ENCODE measurements at regions not wholly inside any gene's neighbourhood (a gene's known extent, or its start where the extent isn't known, plus 50 kb on each side); places are given as distances from the start of the nearest gene placed in this dataset.
A peak's percentile ranks its signal among the peaks of the same experiment; 100 is the strongest.

GRCh38 chr4:106583567-106583966 is 215.0 kb upstream of the GIMD1 start:
- peaks cover 0 to 23% of the 10 kb centered on the region in 2 donors for H3K4me1 ChIP-seq
- H3K9me3 ChIP-seq: no peaks in the 10 kb centered on the region
- DNase-seq (ENCODE audit: low spot score in 2 of 2): no peak
- intact Hi-C loops (cut with DNase I): no loop called here
- no peak for TF ChIP-seq CTCF (IDR thresholded peaks at IDR 0.05)
- no peak overlapping the region for H3K27ac ChIP-seq
- H3K36me3 ChIP-seq: no peaks in the 10 kb centered on the region
- H3K27me3 ChIP-seq: no peaks in the 10 kb centered on the region
- no peak overlapping the region for H3K4me3 ChIP-seq

GRCh38 chr4:106583108-106583507 is 214.5 kb upstream of the GIMD1 start:
- TF ChIP-seq CTCF (IDR thresholded peaks at IDR 0.05): no peak
- Histone ChIP-seq H3K4me1 (peaks cover 0 to 19% of the 10 kb centered on the region in 2 donors), H3K9me3 (no peaks in the 10 kb centered on the region), H3K27ac (no peak overlapping the region), H3K27me3 (no peaks in the 10 kb centered on the region), H3K4me3 (no peak overlapping the region), H3K36me3 (no peaks in the 10 kb centered on the region)
- intact Hi-C loops (cut with DNase I): no loop called here
- DNase-seq (ENCODE audit: low spot score in 2 of 2): no peak

GRCh38 chr4:106582103-106582502 is 213.5 kb upstream of the GIMD1 start:
- H3K9me3 ChIP-seq: no peaks in the 10 kb centered on the region
- H3K27me3 ChIP-seq: no peaks in the 10 kb centered on the region
- H3K4me3 ChIP-seq: no peak overlapping the region
- DNase-seq (ENCODE audit: low spot score in 2 of 2): no peak
- H3K27ac ChIP-seq: no peak overlapping the region
- no peaks in the 10 kb centered on the region for H3K36me3 ChIP-seq
- intact Hi-C loops (cut with DNase I): no loop called here
- peaks cover 0 to 12% of the 10 kb centered on the region in 2 donors for H3K4me1 ChIP-seq
- no peak for TF ChIP-seq CTCF (IDR thresholded peaks at IDR 0.05)

GRCh38 chr4:106579236-106579635 is 210.7 kb upstream of the GIMD1 start:
- intact Hi-C loops (cut with DNase I): no loop called here

GRCh38 chr4:106569146-106570031 is 200.8 kb upstream of the GIMD1 start:
- no peaks in the 10 kb centered on the region for H3K36me3 ChIP-seq
- no peaks in the 10 kb centered on the region for H3K27me3 ChIP-seq
- no peaks in the 10 kb centered on the region for H3K9me3 ChIP-seq
- intact Hi-C loops (cut with DNase I): no loop called here
- DNase-seq (ENCODE audit: low spot score in 2 of 2): no peak
- peaks cover 0 to 6% of the 10 kb centered on the region in 2 donors for H3K4me1 ChIP-seq
- H3K27ac ChIP-seq: peak overlapping the region; percentile 42 to 61
- no peak for TF ChIP-seq CTCF (IDR thresholded peaks at IDR 0.05)
- H3K4me3 ChIP-seq: no peak overlapping the region

More at GRCh38 chr4:106579236-106579635, 210.7 kb upstream of the GIMD1 start:
- no peaks in the 10 kb centered on the region for H3K9me3 ChIP-seq
- no peak for DNase-seq (ENCODE audit: low spot score in 2 of 2)
- no peaks in the 10 kb centered on the region for H3K36me3 ChIP-seq
- no peak overlapping the region for H3K4me3 ChIP-seq
- H3K27me3 ChIP-seq: no peaks in the 10 kb centered on the region
- H3K27ac ChIP-seq: no peak overlapping the region
- TF ChIP-seq CTCF (IDR thresholded peaks at IDR 0.05): no peak
- H3K4me1 ChIP-seq: peaks cover 0 to 5% of the 10 kb centered on the region in 2 donors

Data from ascending aorta (tissue), 2 donors.